IPS-18a (cell line): ENCODE measurements at regions not wholly inside any gene's neighbourhood (a gene's known extent, or its start where the extent isn't known, plus 50 kb on each side); places are given as distances from the start of the nearest gene placed in this dataset.
"Not testable (repeated sequence)": the region's sequence is repeated elsewhere in the genome, so short reads cannot be mapped to it uniquely, and the experiment has no call there.

ENCODE experiments used
- H3K27ac ChIP-seq: one replicate; pipeline ENCODE4 v1.5.1; 2013; ENCODE audit warnings: low read length
- H3K27me3 ChIP-seq: one replicate; pipeline ENCODE4 v1.6.1; 2013; ENCODE audit warnings: mild to moderate bottlenecking, low read length; ENCODE audit not compliant: control insufficient read depth, insufficient read depth
- H3K36me3 ChIP-seq: one replicate; pipeline ENCODE4 v1.6.1; 2013; ENCODE audit warnings: low read depth, low read length; ENCODE audit not compliant: control insufficient read depth
- H3K4me1 ChIP-seq: one replicate; pipeline ENCODE4 v1.6.1; 2013; ENCODE audit warnings: low read depth, low read length; ENCODE audit not compliant: control insufficient read depth
- H3K4me3 ChIP-seq: one replicate; pipeline ENCODE4 v1.5.1; 2013; ENCODE audit warnings: low read length
- H3K9ac ChIP-seq: one replicate; pipeline ENCODE4 v1.6.1; 2013; ENCODE audit warnings: mild to moderate bottlenecking, low read length, moderate library complexity
- H3K9me3 ChIP-seq: one replicate; pipeline ENCODE4 v1.6.1; 2013; ENCODE audit warnings: low read depth, low read length; ENCODE audit not compliant: control insufficient read depth

- Histone ChIP-seq H3K4me3 (no peak overlapping the region), H3K27me3 (no peaks in the 10 kb centered on the region), H3K9ac (no peak overlapping the region), H3K36me3 (no peaks in the 10 kb centered on the region), H3K4me1 (no peaks in the 10 kb centered on the region), H3K27ac (no peak overlapping the region), H3K9me3 (no peaks in the 10 kb centered on the region)
These were observed 1131.7 kb downstream of the SLITRK5 start for GRCh38 chr13:88802886-88803285.

- Histone ChIP-seq H3K9me3 (no peaks in the 10 kb centered on the region), H3K4me1 (no peaks in the 10 kb centered on the region), H3K27ac (no peak overlapping the region), H3K27me3 (no peaks in the 10 kb centered on the region), H3K9ac (no peak overlapping the region), H3K36me3 (no peaks in the 10 kb centered on the region), H3K4me3 (no peak overlapping the region)
These were observed 1135.3 kb downstream of the SLITRK5 start for GRCh38 chr13:88806438-88806837.

DNA sequence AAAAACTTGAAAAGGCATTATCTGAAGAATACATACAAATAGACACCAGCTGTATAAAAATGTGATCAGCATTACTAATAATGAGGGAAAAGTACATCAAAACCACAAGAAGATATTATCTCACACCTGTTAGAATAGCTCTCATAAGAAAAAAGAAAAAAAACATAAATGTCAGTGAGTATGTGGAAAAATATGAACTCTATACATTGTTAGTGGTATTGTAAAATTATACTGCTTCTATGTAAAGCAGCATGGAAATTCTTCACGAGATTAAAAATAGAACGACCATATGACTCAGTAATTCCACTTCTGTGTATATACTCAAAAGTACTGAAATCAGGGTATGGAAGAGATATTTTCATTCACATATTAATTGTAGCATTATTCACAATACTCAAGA, 1146.4 kb downstream of the SLITRK5 start:
- Histone ChIP-seq H3K27ac (no peak overlapping the region), H3K27me3 (no peaks in the 10 kb centered on the region), H3K9me3 (no peaks in the 10 kb centered on the region), H3K4me3 (no peak overlapping the region), H3K36me3 (no peaks in the 10 kb centered on the region), H3K9ac (no peak overlapping the region), H3K4me1 (no peaks in the 10 kb centered on the region)

GRCh38 chr13:88823114-88823513, 1151.9 kb downstream of the SLITRK5 start:
- Histone ChIP-seq H3K4me3 (no peak overlapping the region), H3K9me3 (no peaks in the 10 kb centered on the region), H3K4me1 (no peaks in the 10 kb centered on the region), H3K27me3 (no peaks in the 10 kb centered on the region), H3K27ac (no peak overlapping the region), H3K9ac (no peak overlapping the region), H3K36me3 (no peaks in the 10 kb centered on the region)

DNA sequence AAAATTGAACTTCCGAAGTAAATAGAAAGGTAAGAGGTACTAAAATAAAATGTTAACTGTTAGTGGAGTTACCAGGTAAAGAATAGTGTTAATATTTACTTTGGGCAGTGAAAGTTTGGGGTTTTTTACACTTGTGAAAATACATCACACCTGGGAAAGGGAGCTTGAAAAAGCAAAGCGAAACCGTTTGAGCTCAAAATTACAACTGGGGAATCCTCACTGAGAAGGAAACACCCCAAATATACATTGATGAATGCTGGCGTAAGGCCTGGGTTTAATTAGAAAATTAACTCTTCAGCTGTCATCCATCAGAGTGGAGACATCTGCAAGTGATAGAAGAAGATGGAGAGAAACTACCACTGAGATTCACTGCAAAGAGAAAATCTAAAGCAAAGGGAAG, 1153.0 kb downstream of the SLITRK5 start:
- H3K4me1 ChIP-seq: no peaks in the 10 kb centered on the region
- H3K9ac ChIP-seq: no peak overlapping the region
- no peaks in the 10 kb centered on the region for H3K36me3 ChIP-seq
- H3K4me3 ChIP-seq: no peak overlapping the region
- H3K9me3 ChIP-seq: no peaks in the 10 kb centered on the region
- no peaks in the 10 kb centered on the region for H3K27me3 ChIP-seq
- no peak overlapping the region for H3K27ac ChIP-seq

DNA sequence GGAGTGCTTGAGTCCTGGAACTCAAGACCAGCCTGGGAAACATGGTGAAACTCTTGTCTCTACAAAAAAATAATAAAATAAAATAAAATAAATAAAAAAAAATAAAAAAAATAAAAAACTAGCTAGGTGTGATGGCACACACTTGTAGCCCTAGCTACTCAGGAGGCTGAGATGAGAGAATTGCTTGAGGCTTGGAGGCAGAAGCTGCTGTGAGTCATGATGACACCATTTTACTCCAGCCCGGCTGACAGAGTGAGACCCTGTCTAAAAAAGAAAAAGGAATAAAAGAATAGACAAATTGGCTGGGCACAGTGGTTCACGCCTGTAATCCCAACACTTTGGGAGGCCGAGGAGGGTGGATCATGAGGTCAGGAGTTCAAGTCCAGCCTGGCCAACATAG, 1168.9 kb downstream of the SLITRK5 start:
- no peak overlapping the region for H3K9ac ChIP-seq
- no peak overlapping the region for H3K27ac ChIP-seq
- H3K4me3 ChIP-seq: no peak overlapping the region
- no peaks in the 10 kb centered on the region for H3K27me3 ChIP-seq
- H3K36me3 ChIP-seq: no peaks in the 10 kb centered on the region
- no peaks in the 10 kb centered on the region for H3K4me1 ChIP-seq
- no peaks in the 10 kb centered on the region for H3K9me3 ChIP-seq

DNA sequence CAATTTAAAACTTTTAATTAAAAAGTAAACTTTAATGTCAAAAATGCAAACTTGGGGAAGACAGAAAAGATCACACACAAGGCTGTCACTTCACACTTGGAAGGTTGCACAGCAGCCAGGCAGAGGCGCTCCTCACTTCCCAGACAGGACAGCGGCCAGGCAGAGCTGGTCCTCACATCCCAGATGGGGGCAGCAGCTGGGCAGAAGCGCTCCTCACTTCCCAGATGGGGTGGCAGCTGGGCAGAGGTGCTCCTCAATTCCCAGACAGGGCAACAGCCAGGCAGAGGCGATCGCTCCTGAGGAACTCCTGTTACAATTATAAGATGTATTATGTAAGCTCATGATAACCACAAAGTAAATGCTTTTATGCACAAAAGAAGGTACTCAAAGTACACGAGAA, 1181.1 kb downstream of the SLITRK5 start:
- not testable (repeated sequence) for H3K27me3 ChIP-seq

GRCh38 chr13:88857256-88857655, 1186.1 kb downstream of the SLITRK5 start:
- no peaks in the 10 kb centered on the region for H3K9me3 ChIP-seq
- no peaks in the 10 kb centered on the region for H3K4me1 ChIP-seq
- no peaks in the 10 kb centered on the region for H3K27me3 ChIP-seq
- H3K4me3 ChIP-seq: no peak overlapping the region
- H3K36me3 ChIP-seq: no peaks in the 10 kb centered on the region
- no peak overlapping the region for H3K9ac ChIP-seq
- H3K27ac ChIP-seq: no peak overlapping the region

More for the DNA sequence above, 1181.1 kb downstream of the SLITRK5 start:
- not testable (repeated sequence) for H3K4me3 ChIP-seq, H3K9me3 ChIP-seq, H3K36me3 ChIP-seq, H3K4me1 ChIP-seq, H3K9ac ChIP-seq, H3K27ac ChIP-seq

- H3K27ac ChIP-seq: no peak overlapping the region
- no peaks in the 10 kb centered on the region for H3K4me1 ChIP-seq
These were observed 1191.0 kb downstream of the SLITRK5 start for GRCh38 chr13:88862095-88862620.

DNA sequence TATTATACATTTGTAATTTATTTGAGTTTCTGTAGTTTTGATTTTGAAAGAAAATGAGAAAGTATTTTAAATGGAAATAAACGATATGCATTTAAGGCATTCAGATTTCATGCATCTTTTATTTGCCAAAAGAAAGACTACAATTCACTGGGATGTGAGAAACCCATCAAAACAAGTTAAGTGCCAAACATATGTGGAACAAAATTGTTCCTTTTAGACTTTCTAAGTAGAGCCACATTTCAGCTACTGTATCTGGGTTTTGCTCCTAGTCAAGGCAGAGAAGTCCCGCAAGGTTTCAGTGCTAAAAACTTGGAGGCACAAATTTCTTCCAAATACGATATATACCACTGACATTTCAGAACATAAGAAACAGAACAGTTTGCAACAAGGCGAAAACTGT, 1191.9 kb downstream of the SLITRK5 start:
- no peaks in the 10 kb centered on the region for H3K27me3 ChIP-seq
- no peak overlapping the region for H3K27ac ChIP-seq
- no peak overlapping the region for H3K4me3 ChIP-seq
- no peaks in the 10 kb centered on the region for H3K9me3 ChIP-seq
- no peaks in the 10 kb centered on the region for H3K36me3 ChIP-seq
- H3K9ac ChIP-seq: no peak overlapping the region
- no peaks in the 10 kb centered on the region for H3K4me1 ChIP-seq

More at GRCh38 chr13:88862095-88862620, 1191.0 kb downstream of the SLITRK5 start:
- H3K36me3 ChIP-seq: no peaks in the 10 kb centered on the region
- no peak overlapping the region for H3K4me3 ChIP-seq
- H3K9ac ChIP-seq: no peak overlapping the region
- no peaks in the 10 kb centered on the region for H3K27me3 ChIP-seq
- no peaks in the 10 kb centered on the region for H3K9me3 ChIP-seq

- H3K4me3 ChIP-seq: no peak overlapping the region
- H3K36me3 ChIP-seq: no peaks in the 10 kb centered on the region
- H3K4me1 ChIP-seq: no peaks in the 10 kb centered on the region
- no peak overlapping the region for H3K27ac ChIP-seq
- no peaks in the 10 kb centered on the region for H3K27me3 ChIP-seq
- H3K9ac ChIP-seq: no peak overlapping the region
- H3K9me3 ChIP-seq: no peaks in the 10 kb centered on the region
These were observed 1195.0 kb downstream of the SLITRK5 start for GRCh38 chr13:88866195-88866594.

DNA sequence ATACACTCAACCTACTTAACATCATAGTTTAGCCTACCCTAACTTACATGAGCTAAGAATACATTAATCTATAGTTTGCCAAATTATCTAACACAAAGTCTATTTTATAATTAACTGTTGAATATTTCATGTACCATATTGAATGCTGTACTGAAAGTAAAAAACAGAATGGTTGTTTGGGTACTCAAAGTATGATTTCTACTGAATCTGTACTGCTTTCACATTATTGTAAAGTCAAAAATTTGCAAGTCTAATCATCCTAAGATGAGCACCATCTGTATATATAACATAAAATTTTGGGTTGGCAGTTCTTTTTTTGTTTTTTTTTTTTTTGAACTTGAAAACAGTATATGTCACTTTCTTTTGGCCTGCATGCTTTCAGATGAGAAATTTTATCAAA, 1212.6 kb downstream of the SLITRK5 start:
- Histone ChIP-seq H3K4me3 (no peak overlapping the region), H3K9ac (no peak overlapping the region), H3K36me3 (no peaks in the 10 kb centered on the region), H3K27ac (no peak overlapping the region), H3K4me1 (no peaks in the 10 kb centered on the region), H3K9me3 (peaks cover 5% of the 10 kb centered on the region), H3K27me3 (no peaks in the 10 kb centered on the region)
